ENCODE measurements at regions not wholly inside any gene's neighbourhood (a gene's known extent, or its start where the extent isn't known, plus 50 kb on each side); places are given as distances from the start of the nearest gene placed in this dataset.
A peak's percentile ranks its signal among the peaks of the same experiment; 100 is the strongest.

DNA sequence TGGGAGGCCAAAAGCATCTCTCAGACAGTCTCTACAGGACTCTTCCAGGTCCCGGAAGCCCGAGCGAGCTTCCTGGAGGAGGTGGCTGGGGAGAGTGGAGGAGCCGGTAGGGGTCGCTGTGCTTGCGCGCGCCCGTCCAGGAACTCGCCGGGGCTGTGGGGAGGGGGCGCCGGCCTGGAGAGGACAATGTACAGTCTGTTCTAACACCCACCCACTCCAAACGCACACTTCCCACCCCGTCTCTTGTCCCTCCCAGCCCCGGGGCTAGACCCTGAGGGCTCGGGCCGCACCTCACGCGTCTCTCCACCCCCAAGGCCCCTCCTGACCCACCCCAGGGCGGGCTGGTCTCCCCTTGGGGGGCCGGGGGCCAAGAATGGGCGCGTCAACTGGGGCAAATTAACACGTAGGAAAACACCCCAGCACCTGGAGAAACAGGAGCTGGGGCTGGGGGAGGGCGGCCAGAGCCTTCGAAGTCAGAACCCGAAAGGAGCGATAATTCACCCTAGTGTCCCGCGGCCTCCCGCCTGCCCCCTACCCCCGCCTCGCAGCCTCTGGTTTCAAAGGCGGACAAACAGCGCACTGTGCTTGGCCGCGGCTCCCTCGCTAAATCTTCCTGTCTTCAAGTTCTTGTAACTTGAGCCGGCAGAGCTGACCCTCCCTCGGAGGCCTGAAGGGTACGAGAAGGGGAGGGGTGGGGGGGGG is 103.2 kb upstream of the FOXP4 start:
- TF ChIP-seq, protein P1, sequence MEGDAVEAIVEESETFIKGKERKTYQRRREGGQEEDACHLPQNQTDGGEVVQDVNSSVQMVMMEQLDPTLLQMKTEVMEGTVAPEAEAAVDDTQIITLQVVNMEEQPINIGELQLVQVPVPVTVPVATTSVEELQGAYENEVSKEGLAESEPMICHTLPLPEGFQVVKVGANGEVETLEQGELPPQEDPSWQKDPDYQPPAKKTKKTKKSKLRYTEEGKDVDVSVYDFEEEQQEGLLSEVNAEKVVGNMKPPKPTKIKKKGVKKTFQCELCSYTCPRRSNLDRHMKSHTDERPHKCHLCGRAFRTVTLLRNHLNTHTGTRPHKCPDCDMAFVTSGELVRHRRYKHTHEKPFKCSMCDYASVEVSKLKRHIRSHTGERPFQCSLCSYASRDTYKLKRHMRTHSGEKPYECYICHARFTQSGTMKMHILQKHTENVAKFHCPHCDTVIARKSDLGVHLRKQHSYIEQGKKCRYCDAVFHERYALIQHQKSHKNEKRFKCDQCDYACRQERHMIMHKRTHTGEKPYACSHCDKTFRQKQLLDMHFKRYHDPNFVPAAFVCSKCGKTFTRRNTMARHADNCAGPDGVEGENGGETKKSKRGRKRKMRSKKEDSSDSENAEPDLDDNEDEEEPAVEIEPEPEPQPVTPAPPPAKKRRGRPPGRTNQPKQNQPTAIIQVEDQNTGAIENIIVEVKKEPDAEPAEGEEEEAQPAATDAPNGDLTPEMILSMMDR (IDR thresholded peaks at IDR 0.05), result peak; percentile 39
- H3K27ac ChIP-seq, result peak overlapping the region; percentile 46
- DNase-seq, result peak; percentile 63 to 80
- H3K4me1 ChIP-seq, result peaks cover 11% of the 10 kb centered on the region
- peak overlapping the region; percentile 46 for H3K4me3 ChIP-seq
- no peaks in the 10 kb centered on the region for H3K36me3 ChIP-seq (ENCODE audit: insufficient read depth in 1 of 2, low read depth in 1 of 2)
- ATAC-seq, result peak; percentile 67 to 85 (median 74)
- no peaks in the 10 kb centered on the region for H3K9me3 ChIP-seq
- WGBS, 3 donors, result 8% methylated on average over 32 to 42 of the region's 42 CpGs
- intact Hi-C loops (cut with DNase I), result no loop called here
- no peaks in the 10 kb centered on the region for H3K27me3 ChIP-seq (ENCODE audit: insufficient read depth in 3 of 3, low read length in 2 of 3)

DNA sequence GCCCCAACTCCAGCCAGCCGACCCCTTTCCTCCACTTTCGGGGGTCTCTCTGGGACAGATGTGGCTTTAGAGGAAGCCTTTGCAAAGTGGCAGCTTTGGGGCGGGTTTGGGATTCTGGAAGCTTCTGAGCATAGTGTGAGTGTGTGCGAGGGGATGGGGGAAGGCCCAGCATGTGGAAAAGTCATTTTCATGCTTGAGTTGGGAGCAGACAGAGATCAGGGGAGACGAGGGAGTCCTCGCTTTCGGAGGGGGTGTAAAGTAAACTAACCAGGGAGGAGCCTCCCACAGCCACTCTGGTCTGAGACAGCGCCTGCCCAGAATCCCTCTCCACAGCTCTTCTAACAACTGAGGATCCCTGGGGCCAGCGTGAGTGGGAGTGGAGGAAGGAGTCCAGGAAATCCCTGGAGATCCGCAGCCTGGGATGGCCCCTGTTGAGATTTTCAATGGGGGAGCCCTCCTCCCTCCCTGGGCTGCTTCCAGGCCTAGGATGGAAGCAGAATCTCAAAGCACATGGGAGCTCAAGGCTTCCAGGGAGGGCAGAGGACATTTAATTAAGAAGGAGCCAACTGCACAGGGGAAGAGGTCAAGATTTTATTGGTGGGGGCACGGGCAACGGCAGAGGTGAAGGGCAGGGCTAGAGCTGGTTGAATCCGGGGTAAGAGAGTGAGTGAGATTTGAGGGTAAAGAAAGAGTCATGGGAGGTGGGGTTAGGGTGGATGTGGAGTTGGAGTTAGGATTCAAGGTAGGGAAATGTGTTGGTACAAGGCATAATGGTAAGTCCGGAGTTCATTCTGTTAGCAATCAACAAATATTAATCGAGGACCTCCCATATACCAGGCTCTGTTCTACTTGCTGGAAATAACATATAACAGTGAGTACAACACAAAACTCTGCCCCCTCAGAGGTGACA is 102.3 kb upstream of the FOXP4 start:
- H3K36me3 ChIP-seq (ENCODE audit: insufficient read depth in 1 of 2, low read depth in 1 of 2), result no peaks in the 10 kb centered on the region
- DNase-seq (peak; percentile 33 to 73), ATAC-seq (peak; percentile 22 to 51 (median 40))
- intact Hi-C loops (cut with DNase I), result no loop called here
- peak overlapping the region; percentile 30 for H3K27ac ChIP-seq
- no peaks in the 10 kb centered on the region for H3K9me3 ChIP-seq
- TF ChIP-seq, protein P1 (IDR thresholded peaks at IDR 0.05), result no peak
- WGBS, 3 donors, result 33 to 46% (median 45%) methylated on average over 15 of the region's 15 CpGs
- H3K4me1 ChIP-seq, result peaks cover 11% of the 10 kb centered on the region
- no peak overlapping the region for H3K4me3 ChIP-seq
- no peaks in the 10 kb centered on the region for H3K27me3 ChIP-seq (ENCODE audit: insufficient read depth in 3 of 3, low read length in 2 of 3)

DNA sequence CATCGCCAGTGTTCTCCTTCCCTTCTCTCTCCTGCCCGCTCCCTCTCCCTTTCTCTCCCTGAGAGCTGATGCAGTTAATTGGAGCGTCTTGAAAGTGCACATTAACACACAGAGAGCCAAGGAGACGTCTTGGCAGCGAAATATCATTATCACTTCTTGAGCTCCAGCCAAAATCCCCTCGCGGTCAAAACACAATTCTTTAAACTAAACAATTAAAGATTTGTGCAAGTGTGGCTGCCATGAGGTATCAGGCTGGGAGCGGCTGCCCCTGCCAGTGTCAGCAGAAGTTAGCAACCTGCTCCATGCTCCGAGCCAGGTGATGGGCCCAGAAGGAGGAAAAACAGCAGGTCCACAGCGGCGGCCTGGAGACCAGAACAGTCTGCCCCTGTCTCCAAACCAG is 100.9 kb upstream of the FOXP4 start:
- Histone ChIP-seq H3K36me3 (ENCODE audit: insufficient read depth in 1 of 2, low read depth in 1 of 2) (no peaks in the 10 kb centered on the region), H3K27me3 (ENCODE audit: insufficient read depth in 3 of 3, low read length in 2 of 3) (no peaks in the 10 kb centered on the region), H3K9me3 (no peaks in the 10 kb centered on the region), H3K27ac (no peak overlapping the region), H3K4me3 (no peak overlapping the region), H3K4me1 (peaks cover 19% of the 10 kb centered on the region)
- WGBS, 3 donors, result 64 to 75% (median 68%) methylated on average over 11 of the region's 11 CpGs
- no peak for DNase-seq
- intact Hi-C loops (cut with DNase I), result no loop called here
- no peak for ATAC-seq
- TF ChIP-seq, protein P1 (IDR thresholded peaks at IDR 0.05), result no peak

DNA sequence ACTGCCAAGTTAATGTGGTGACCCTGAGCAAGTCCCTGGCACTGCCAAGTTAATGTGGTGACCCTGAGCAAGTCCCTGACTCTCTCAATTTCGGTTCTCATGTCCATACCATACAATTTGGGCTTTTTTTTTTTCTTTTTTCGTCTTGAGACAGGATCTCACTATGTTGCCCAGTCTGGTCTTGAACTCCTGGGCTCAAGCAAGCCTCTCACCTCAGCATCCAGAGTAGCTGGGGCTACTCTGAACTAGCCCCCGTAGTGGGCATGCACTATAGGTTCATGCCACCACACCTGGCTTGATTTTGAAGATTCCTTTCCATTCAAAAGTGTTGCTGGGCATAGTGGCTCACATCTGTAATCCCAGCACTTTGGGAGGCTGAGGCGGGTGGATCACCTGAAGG is 100.0 kb upstream of the FOXP4 start:
- TF ChIP-seq, protein P1 (IDR thresholded peaks at IDR 0.05), result no peak
- Histone ChIP-seq H3K4me1 (peaks cover 27% of the 10 kb centered on the region), H3K36me3 (ENCODE audit: insufficient read depth in 1 of 2, low read depth in 1 of 2) (no peaks in the 10 kb centered on the region), H3K27me3 (ENCODE audit: insufficient read depth in 3 of 3, low read length in 2 of 3) (no peaks in the 10 kb centered on the region), H3K9me3 (no peaks in the 10 kb centered on the region), H3K27ac (no peak overlapping the region), H3K4me3 (no peak overlapping the region)
- intact Hi-C loops (cut with DNase I), result no loop called here
- DNase-seq, result no peak
- WGBS, 3 donors, result 79 to 91% (median 87%) methylated on average over 4 of the region's 4 CpGs
- no peak for ATAC-seq

Measured in psoas muscle (tissue), 7 donors.